H7 (cell line): ENCODE measurements at regions not wholly inside any gene's neighbourhood (a gene's known extent, or its start where the extent isn't known, plus 50 kb on each side); places are given as distances from the start of the nearest gene placed in this dataset.

ENCODE experiments used
- DNase-seq: peaks from one replicate; pipeline ENCODE4 v3.0.0; 2012
- H3K27me3 ChIP-seq: 2 replicates; pipeline ENCODE4 v1.6.0; 2011; ENCODE audit warnings: mild to moderate bottlenecking, low read length; ENCODE audit not compliant: control insufficient read depth, insufficient read depth
- H3K36me3 ChIP-seq: replicated peaks from 2 replicates; pipeline ENCODE4 v1.5.1; 2011; ENCODE audit warnings: low read length; ENCODE audit not compliant: control insufficient read depth, insufficient read depth
- H3K4me3 ChIP-seq: 2 replicates; pipeline ENCODE4 v1.5.1; 2011; ENCODE audit warnings: low read depth, mild to moderate bottlenecking, control low read depth, low read length, moderate library complexity; ENCODE audit not compliant: insufficient read depth

DNA sequence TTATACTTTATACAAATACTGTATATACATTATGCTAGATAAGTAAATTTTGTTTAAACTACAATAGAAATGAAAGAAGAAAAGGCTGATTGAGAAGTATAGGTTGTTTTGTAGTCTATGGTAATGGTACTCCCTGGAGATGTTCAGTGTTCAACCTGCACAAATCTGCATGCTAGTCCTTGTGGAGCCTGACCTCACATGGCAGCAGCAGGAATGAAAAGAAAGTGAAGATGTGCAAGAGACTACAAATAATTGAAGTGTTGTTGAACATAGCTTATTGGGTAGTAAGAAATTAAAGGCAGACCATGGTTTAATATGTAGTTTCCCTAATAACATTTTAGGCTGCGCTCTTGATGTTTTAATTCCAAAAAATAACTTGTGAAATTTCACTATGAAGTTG is 201.2 kb downstream of the TGFB2 start:
- no peaks in the 10 kb centered on the region for H3K36me3 ChIP-seq
- H3K4me3 ChIP-seq: no peak overlapping the region
- no peak for DNase-seq
- no peaks in the 10 kb centered on the region for H3K27me3 ChIP-seq

DNA sequence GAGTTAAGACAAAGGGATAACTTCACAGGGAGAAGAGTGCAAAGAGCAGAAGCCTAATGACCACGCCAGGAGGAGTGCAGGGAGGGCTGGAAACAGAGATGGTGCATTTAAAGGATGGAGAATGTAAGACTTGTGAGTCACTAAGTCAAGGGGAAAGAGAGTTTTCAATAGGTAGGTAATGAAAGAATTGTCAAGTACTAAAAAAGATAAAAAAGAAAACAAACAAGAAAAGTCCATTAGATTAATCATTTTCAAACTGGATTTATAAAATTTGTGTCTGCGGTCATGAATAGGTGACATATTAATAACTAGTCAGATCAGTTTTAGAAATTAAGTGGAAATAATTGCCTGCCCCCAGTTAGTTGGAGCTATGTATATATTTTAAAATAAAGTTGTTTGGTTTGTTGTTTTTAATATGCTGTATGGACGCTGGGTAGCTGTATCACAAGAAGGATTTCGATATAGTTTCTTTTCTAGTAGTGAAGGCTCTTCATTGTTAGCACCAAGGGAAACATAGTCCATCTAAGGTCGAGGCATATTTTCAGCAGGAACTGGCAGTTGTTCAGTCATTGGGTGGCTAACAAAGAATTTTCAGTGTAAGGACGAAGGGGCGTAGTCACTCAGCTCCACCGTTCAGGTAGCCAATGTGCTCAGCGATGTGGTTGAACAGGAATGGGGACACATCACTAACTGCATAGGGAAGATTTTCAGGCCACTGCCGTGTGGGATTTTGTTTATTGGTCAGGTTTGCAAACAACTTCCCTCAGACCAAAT is 203.0 kb downstream of the TGFB2 start:
- H3K36me3 ChIP-seq: no peaks in the 10 kb centered on the region
- no peaks in the 10 kb centered on the region for H3K27me3 ChIP-seq
- no peak overlapping the region for H3K4me3 ChIP-seq
- no peak for DNase-seq

DNA sequence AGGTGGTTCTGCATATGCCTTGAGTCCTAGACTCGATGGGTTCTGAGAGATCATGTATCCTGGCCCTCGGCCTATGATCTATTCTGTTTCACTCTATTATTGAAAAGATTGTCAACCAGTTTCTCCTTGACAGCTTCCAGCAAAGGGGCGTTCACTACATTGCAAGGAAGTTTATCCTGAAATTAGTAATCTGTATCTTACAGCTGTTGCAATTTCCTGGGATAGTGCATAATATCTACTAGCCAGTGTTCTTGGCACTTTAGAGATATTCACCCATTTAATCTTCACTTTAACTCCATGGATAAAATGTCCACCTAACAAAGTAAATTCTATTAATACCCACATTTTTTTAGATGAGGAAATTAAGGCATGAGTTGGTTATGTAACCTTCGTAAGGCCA is 203.6 kb downstream of the TGFB2 start:
- Histone ChIP-seq H3K27me3 (no peaks in the 10 kb centered on the region), H3K36me3 (no peaks in the 10 kb centered on the region), H3K4me3 (no peak overlapping the region)
- DNase-seq: no peak

DNA sequence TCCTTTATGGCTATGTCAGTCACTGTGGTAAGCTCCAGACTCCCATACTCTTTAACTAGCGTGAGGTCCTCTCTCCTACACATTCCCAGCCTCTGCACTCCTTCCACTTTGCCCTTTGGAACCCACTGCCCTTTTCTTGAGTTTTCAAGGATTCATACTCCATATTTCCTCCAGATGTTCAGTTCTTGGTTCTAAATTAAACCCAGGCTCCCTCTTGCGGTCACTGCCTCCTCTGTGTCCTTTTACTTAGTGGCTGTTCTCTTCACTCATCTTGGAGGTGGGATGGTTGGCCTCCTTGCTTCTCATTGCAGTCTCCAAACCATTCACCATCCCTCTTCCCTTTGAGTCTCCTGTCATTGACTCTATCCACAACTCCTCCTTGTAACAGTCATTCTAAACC is 208.1 kb downstream of the TGFB2 start:
- no peaks in the 10 kb centered on the region for H3K36me3 ChIP-seq
- H3K4me3 ChIP-seq: no peak overlapping the region
- H3K27me3 ChIP-seq: no peaks in the 10 kb centered on the region
- no peak for DNase-seq

DNA sequence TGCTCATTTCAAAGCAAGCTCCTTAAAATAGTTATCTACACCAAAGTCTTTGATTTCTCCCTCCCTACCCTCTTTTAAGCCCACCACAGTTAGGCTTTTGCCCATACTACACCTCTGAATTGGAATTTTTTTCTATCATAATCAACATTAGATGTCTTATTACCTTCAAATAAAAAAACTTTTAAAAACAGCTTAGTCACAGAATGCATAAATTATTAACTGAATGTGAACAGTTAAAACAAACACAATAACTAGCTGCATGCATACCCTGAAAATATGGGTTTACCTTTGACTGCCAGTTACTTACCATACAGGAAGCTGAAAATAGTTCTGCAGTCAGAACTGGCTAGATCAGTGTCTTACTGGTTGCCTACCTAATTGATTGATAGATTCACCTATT is 210.9 kb downstream of the TGFB2 start:
- H3K27me3 ChIP-seq: no peaks in the 10 kb centered on the region
- H3K4me3 ChIP-seq: no peak overlapping the region
- no peak for DNase-seq
- H3K36me3 ChIP-seq: no peaks in the 10 kb centered on the region

DNA sequence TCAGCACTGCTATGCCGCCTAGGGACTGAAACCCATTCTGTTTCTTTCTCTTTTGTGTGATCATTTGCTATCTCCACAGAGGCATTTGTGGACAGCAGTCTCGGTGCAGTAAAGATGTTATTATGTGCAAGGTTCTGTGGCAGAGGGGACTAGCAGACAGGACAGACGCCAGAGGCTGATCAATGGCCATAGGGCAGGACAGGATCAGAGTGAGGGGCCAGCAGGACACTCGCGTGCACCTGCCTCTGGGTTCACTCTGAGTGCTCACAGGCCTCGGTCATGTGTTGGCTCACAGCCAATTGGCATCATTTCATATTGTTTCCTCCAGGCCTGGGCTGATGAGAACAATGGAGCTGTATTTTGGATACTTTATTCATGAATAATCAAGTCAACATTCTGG is 212.6 kb downstream of the TGFB2 start:
- Histone ChIP-seq H3K36me3 (no peaks in the 10 kb centered on the region), H3K27me3 (no peaks in the 10 kb centered on the region), H3K4me3 (no peak overlapping the region)
- DNase-seq: peak; percentile 7

DNA sequence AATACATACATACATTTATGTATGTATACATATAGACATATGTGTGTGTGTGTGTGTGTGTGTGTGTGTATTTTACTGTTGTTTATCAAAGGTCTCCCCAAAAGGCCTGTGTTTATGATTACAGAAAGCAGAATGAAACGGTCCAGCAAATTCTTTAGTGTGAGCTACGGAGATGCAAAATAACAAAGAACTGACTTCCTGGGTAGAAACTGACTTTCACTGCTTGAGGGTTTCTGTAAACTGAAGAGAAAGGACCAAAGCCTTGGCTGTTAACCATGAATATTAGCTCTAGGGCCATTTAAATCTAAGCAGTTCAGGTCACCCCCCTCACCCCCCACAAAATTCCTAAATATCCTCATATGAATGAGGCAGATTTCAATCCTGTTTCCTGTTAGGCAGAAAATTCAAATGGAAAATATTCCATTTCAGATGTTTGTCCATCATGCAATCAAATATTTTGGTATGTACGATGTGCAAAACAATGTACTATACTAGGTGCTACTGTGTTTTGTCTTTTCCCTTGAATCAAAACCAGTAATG is 213.2 kb downstream of the TGFB2 start:
- H3K27me3 ChIP-seq: no peaks in the 10 kb centered on the region
- H3K36me3 ChIP-seq: no peaks in the 10 kb centered on the region
- no peak overlapping the region for H3K4me3 ChIP-seq
- DNase-seq: no peak

DNA sequence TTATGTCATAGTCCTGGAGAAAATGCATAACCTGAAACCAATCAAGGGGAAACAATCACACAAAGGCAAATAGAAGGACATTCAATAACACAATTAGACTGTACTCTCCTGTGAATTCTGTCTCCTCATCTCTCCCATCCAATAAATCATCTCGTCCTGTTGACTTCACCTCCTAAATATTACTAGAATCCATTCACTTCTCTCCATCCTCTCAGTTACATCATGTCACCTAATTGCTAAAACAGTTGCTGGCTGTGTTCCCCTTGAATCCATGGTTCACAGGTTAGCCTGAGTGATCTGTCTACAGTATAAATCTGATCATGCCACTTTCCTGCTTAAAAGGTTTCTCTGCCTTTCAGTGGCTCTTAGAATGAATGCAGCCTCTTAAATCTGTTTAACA is 220.2 kb downstream of the TGFB2 start:
- H3K36me3 ChIP-seq: no peaks in the 10 kb centered on the region
- no peak overlapping the region for H3K4me3 ChIP-seq
- no peak for DNase-seq
- no peaks in the 10 kb centered on the region for H3K27me3 ChIP-seq

DNA sequence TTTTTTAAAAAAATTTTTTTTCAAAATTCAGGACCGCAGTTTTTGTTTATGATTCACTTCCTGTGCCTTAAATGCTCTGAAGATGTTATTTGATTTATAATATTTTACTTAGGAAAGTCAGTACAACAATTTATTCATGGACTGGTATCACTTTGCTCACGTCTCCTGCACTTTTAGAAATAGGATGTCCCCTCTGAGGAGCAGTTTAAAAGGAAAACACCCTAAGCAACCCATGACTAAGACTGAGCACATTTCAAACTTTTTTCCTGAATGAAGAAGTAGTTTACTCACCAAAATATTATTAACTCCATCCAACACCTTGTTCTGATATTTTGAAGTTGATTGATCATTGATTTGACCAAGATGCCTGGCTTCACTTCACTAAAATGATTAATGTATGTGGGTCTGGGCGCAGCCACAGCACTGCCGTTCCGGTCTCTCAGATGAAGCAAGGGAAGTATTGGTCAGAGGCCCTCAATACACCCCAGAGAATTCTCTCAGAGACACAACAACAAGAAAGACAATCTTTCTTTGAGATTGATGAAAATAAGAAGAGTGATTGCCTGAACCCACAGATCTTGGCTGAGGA is 223.9 kb downstream of the TGFB2 start:
- H3K4me3 ChIP-seq: no peak overlapping the region
- H3K36me3 ChIP-seq: no peaks in the 10 kb centered on the region
- H3K27me3 ChIP-seq: no peaks in the 10 kb centered on the region
- no peak for DNase-seq

DNA sequence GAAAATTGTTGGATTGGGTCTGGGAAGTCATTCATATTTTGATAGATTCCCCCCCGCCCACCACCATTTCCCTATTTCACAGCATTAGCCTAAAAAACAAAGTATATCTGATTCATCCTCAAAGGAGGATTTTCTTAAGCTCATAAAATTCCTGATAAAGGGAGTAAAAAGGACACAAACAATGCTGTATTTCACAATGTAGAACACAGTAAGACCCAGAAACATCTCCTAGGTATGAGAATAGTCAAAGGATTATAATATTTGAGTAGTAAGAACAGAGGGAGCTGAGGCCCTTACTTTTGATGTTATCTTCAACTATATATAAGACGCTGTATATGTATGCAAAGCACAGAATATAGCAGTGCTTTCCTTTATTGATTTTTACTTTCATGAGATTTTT is 225.3 kb downstream of the TGFB2 start:
- no peak overlapping the region for H3K4me3 ChIP-seq

DNA sequence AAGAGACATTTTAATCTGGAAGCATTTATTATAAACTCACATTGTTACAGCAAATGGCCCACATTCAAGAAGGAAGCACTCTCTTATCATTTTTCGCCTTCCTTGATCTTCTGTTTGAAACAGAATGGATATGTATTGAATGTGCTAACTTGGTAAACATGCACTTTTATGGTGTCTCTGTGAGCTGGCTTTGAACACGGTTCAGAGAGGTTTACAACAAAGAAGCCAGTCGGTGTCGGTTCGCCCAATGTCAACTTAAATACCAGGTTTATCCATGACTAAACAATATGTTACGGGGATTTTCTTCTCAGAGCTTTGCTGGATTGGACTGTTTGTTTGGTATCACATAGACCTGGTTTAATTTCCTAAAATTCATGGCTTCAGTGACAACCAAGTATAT is 226.4 kb downstream of the TGFB2 start:
- no peak for DNase-seq

More for the DNA sequence above, 225.3 kb downstream of the TGFB2 start:
- no peaks in the 10 kb centered on the region for H3K27me3 ChIP-seq
- no peaks in the 10 kb centered on the region for H3K36me3 ChIP-seq
- no peak for DNase-seq

DNA sequence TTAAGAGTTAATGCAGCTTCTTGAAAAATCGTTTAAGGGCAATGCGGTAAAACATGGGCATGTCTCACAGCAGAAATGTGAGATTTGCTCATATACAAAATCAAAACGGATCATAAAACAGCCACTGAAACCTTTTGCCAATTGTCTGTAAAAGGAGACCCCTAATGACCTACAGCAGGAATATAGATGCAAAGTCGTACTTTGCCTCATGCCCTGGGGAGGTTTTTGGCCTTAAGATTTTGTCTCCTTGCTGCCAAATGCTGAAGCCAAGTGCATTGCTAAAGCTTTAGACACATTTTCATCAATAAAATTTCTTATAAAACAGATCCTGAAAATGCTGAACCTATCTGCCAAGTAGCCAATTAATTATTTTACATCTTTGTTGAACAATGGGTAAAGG is 226.9 kb downstream of the TGFB2 start:
- no peaks in the 10 kb centered on the region for H3K36me3 ChIP-seq

More for the DNA sequence above, 226.4 kb downstream of the TGFB2 start:
- no peaks in the 10 kb centered on the region for H3K36me3 ChIP-seq
- H3K4me3 ChIP-seq: no peak overlapping the region
- H3K27me3 ChIP-seq: no peaks in the 10 kb centered on the region

DNA sequence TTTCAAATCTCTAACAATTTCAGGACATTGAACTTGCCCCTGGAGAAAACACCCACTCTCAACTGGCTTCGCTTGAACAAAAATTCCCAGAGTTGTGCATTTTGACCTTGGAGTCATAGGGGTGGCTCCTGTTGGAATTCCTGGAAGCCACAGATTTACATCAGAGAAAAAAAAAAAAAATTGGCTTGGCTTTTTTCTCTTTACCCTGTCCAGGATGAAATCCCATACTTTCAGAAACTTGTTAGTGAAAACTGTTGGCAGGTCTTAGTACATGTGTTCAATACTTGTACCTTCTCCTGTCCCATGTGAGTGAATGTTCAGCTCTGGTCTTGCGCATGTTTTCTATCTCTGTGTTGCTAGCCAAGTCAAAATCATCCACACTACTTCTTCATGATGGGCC is 228.8 kb downstream of the TGFB2 start:
- Histone ChIP-seq H3K27me3 (no peaks in the 10 kb centered on the region), H3K36me3 (no peaks in the 10 kb centered on the region), H3K4me3 (no peak overlapping the region)
- no peak for DNase-seq

More for the DNA sequence above, 226.9 kb downstream of the TGFB2 start:
- no peaks in the 10 kb centered on the region for H3K27me3 ChIP-seq
- no peak for DNase-seq
- H3K4me3 ChIP-seq: no peak overlapping the region

DNA sequence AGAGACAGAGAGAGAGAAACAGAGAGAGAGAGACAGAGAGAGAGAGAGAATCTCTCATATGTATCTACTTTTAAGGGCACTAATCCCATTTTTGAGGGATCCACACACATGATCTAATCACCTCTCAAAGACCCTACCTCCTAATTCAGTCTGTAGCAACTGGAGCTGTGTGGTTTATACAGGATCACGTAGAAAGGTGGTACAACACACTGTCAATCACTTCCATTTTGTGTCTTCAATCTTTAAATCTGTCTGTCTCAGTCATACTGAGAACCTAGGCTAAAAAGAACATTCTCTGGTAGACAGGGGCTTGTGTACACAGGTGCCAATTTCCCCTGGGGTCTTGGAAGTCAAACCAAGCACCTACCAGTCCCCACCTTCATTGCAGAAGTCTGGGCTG is 229.9 kb downstream of the TGFB2 start:
- no peak for DNase-seq
- H3K27me3 ChIP-seq: no peaks in the 10 kb centered on the region
- H3K36me3 ChIP-seq: no peaks in the 10 kb centered on the region
- H3K4me3 ChIP-seq: no peak overlapping the region

DNA sequence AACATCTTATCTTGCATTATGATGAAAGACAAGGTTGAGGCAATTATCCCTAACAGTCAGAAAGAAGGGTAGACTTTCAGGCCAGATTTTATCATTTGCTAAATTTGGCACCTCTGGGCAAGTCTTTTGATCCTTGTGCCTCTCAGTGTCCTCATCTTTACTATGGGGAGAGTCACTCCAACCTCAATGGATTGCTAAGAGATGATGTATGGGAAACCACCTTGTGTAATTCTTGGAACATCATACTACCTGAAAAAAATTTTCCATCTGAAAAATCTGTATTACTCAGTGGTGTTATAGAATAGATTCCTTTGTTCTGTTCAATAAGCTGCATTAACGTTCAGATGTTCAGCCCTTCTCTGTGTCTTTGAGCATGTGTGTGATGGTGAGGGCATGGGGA is 230.7 kb downstream of the TGFB2 start:
- H3K4me3 ChIP-seq: no peak overlapping the region
- no peaks in the 10 kb centered on the region for H3K27me3 ChIP-seq
- DNase-seq: no peak

More for the DNA sequence above, 230.7 kb downstream of the TGFB2 start:
- H3K36me3 ChIP-seq: no peaks in the 10 kb centered on the region
